OCI-LY7 (cell line): ENCODE measurements at regions not wholly inside any gene's neighbourhood (a gene's known extent, or its start where the extent isn't known, plus 50 kb on each side); places are given as distances from the start of the nearest gene placed in this dataset.

Experiments
- BruUV-seq: library from RNA; stranded (reverse); fragments of 400-500 nt; replicated peaks from 2 replicates; lab custom pipeline; 2021; lab: Mats Ljungman, UMichigan
- CTCF ChIA-PET: fragments of 300-600 bp; sonication (Branson Sonifier 250); formaldehyde crosslinking; loops from one replicate; lab custom pipeline; 2022; ENCODE audit warnings: antibody characterized with exemption; ENCODE audit not compliant: unreplicated experiment; lab: Charles Lee
- POLR2A ChIA-PET: fragments of 300-600 bp; sonication (Branson Sonifier 250); formaldehyde crosslinking; loops from one replicate; lab custom pipeline; 2022; ENCODE audit warnings: antibody characterized with exemption; lab: Charles Lee
- DNase-seq: peaks from one replicate; pipeline ENCODE4 v3.0.0-alpha.2; 2015; ENCODE audit warnings: low spot score
- H2AFZ ChIP-seq: fragments of 200-600 bp; sonication (generic), shearing (Covaris generic); 2 replicates; pipeline ENCODE4 v1.6.1; 2014; ENCODE audit warnings: mild to moderate bottlenecking, antibody characterized with exemption, low read length, moderate library complexity
- H3K27ac ChIP-seq: fragments of 200-600 bp; sonication (generic); 2 replicates; pipeline ENCODE4 v1.5.1; 2014; ENCODE audit warnings: mixed run types, low read depth, mild to moderate bottlenecking, moderate library complexity, low read length, inconsistent platforms; ENCODE audit not compliant: poor library complexity, severe bottlenecking
- H3K36me3 ChIP-seq: fragments of 200-600 bp; sonication (generic); 2 replicates; pipeline ENCODE4 v1.6.1; 2014; ENCODE audit warnings: mild to moderate bottlenecking, antibody characterized with exemption, low read length, moderate library complexity, mixed read lengths; ENCODE audit not compliant: insufficient read depth
- H3K4me1 ChIP-seq: fragments of 200-600 bp; sonication (generic); 2 replicates; pipeline ENCODE4 v1.5.1; 2014; ENCODE audit warnings: mild to moderate bottlenecking, low read length; ENCODE audit not compliant: insufficient read depth, poor library complexity, severe bottlenecking
- H3K4me2 ChIP-seq: fragments of 200-600 bp; sonication (generic); 2 replicates; pipeline ENCODE4 v1.6.1; 2014; ENCODE audit warnings: mild to moderate bottlenecking, low read length
- H3K4me3 ChIP-seq: fragments of 200-600 bp; sonication (generic); 2 replicates; pipeline ENCODE4 v1.5.1; 2014; ENCODE audit warnings: mild to moderate bottlenecking, low read depth, low read length; ENCODE audit not compliant: poor library complexity, severe bottlenecking
- H3K79me2 ChIP-seq: fragments of 200-600 bp; sonication (generic); 2 replicates; pipeline ENCODE4 v1.6.1; 2016; ENCODE audit warnings: low read depth, mild to moderate bottlenecking, low read length, moderate library complexity, mixed read lengths; ENCODE audit not compliant: insufficient read depth
- H3K9me2 ChIP-seq: fragments of 200-600 bp; sonication (generic); 2 replicates; pipeline ENCODE4 v1.6.1; 2016; ENCODE audit warnings: mild to moderate bottlenecking, low read length, mixed read lengths; ENCODE audit not compliant: insufficient read depth
- H3K9me3 ChIP-seq: fragments of 200-600 bp; sonication (generic); 2 replicates; pipeline ENCODE4 v1.6.1; 2014; ENCODE audit warnings: mild to moderate bottlenecking, mixed run types, low read length, mixed read lengths
- H4K20me1 ChIP-seq: fragments of 200-600 bp; sonication (generic); 2 replicates; pipeline ENCODE4 v1.6.1; 2014; ENCODE audit warnings: mild to moderate bottlenecking, antibody characterized with exemption, low read length, moderate library complexity, mixed read lengths; ENCODE audit not compliant: insufficient read depth
- CTCF ChIP-seq: fragments of 200-600 bp; sonication (generic); conservative IDR thresholded peaks from 2 replicates; pipeline ENCODE4 v1.5.1; 2014; ENCODE audit warnings: mild to moderate bottlenecking, antibody characterized with exemption, low read length, moderate library complexity, mixed read lengths
- EZH2phosphoT487 ChIP-seq: fragments of 200-600 bp; sonication (generic); IDR thresholded peaks from 2 replicates; pipeline ENCODE4 v1.6.1; 2018; ENCODE audit warnings: low read depth, borderline replicate concordance, mild to moderate bottlenecking, mixed run types, antibody characterized with exemption, low read length, moderate library complexity, mixed read lengths
- intact Hi-C: fragments of 100-400 bp; cut with micrococcal nuclease; formaldehyde crosslinking; loops from one replicate; pipeline ENCODE4 v1.10.0; 2022; ENCODE audit not compliant: unreplicated experiment

GRCh38 chr18:8519102-8519501 is 90.1 kb upstream of the RAB12 start:
- H3K79me2 ChIP-seq = no peaks in the 10 kb centered on the region
- CTCF ChIA-PET = no interaction called here
- no peak overlapping the region for H3K4me3 ChIP-seq
- intact Hi-C loops = no loop called here
- no peak overlapping the region for H2AFZ ChIP-seq
- H3K36me3 ChIP-seq = no peaks in the 10 kb centered on the region
- H3K9me2 ChIP-seq = no peaks in the 10 kb centered on the region
- H3K27ac ChIP-seq = no peak overlapping the region
- H3K9me3 ChIP-seq = no peaks in the 10 kb centered on the region
- no peak for DNase-seq
- H3K4me1 ChIP-seq = no peaks in the 10 kb centered on the region
- POLR2A ChIA-PET = no interaction called here
- TF ChIP-seq CTCF = no peak
- no peak for TF ChIP-seq EZH2phosphoT487
- BruUV-seq = no TSS peak
- no peaks in the 10 kb centered on the region for H4K20me1 ChIP-seq
- no peak overlapping the region for H3K4me2 ChIP-seq

GRCh38 chr18:8520266-8520665 is 89.0 kb upstream of the RAB12 start:
- BruUV-seq = no TSS peak
- Histone ChIP-seq H3K4me3 (no peak overlapping the region), H3K9me2 (no peaks in the 10 kb centered on the region), H3K4me2 (no peak overlapping the region), H3K27ac (no peak overlapping the region), H3K36me3 (no peaks in the 10 kb centered on the region), H3K79me2 (no peaks in the 10 kb centered on the region), H4K20me1 (no peaks in the 10 kb centered on the region), H2AFZ (no peak overlapping the region), H3K9me3 (no peaks in the 10 kb centered on the region), H3K4me1 (no peaks in the 10 kb centered on the region)
- intact Hi-C loops = no loop called here
- POLR2A ChIA-PET = no interaction called here
- DNase-seq = no peak
- CTCF ChIA-PET = no interaction called here
- TF ChIP-seq EZH2phosphoT487 (no peak), CTCF (no peak)

- no peaks in the 10 kb centered on the region for H3K36me3 ChIP-seq
- DNase-seq = no peak
- TF ChIP-seq CTCF = no peak
- no peak for TF ChIP-seq EZH2phosphoT487
- no peak overlapping the region for H3K4me2 ChIP-seq
- no peaks in the 10 kb centered on the region for H4K20me1 ChIP-seq
- H3K79me2 ChIP-seq = no peaks in the 10 kb centered on the region
- ChIA-PET CTCF (no interaction called here), POLR2A (no interaction called here)
- no TSS peak for BruUV-seq
- H2AFZ ChIP-seq = no peak overlapping the region
- intact Hi-C loops = no loop called here
- H3K27ac ChIP-seq = no peak overlapping the region
- no peak overlapping the region for H3K4me3 ChIP-seq
- no peaks in the 10 kb centered on the region for H3K9me2 ChIP-seq
- no peaks in the 10 kb centered on the region for H3K4me1 ChIP-seq
- H3K9me3 ChIP-seq = no peaks in the 10 kb centered on the region
Measured at GRCh38 chr18:8522756-8523155, 86.5 kb upstream of the RAB12 start.
